Dendritic cell treated with granulocyte-macrophage colony-stimulating factor and Interleukin-4, amounts not matched to agents 40 ng/mL and 50 ng/mL, for 4 days (primary cell): ENCODE measurements at regions not wholly inside any gene's neighbourhood (a gene's known extent, or its start where the extent isn't known, plus 50 kb on each side); places are given as distances from the start of the nearest gene placed in this dataset.

Experiments
- H3K27ac Mint-ChIP-seq: one replicate; pipeline ENCODE4 v1.8.0; 2022; ENCODE audit warnings: mild to moderate bottlenecking, mixed read lengths
- H3K27me3 Mint-ChIP-seq: one replicate; pipeline ENCODE4 v1.8.0; 2022; ENCODE audit warnings: mild to moderate bottlenecking, mixed read lengths
- H3K36me3 Mint-ChIP-seq: one replicate; pipeline ENCODE4 v1.8.0; 2022; ENCODE audit warnings: low read depth, mixed read lengths
- H3K4me1 Mint-ChIP-seq: one replicate; pipeline ENCODE4 v1.8.0; 2022; ENCODE audit warnings: low read depth, mixed read lengths
- H3K4me3 Mint-ChIP-seq: one replicate; pipeline ENCODE4 v1.8.0; 2022; ENCODE audit warnings: mild to moderate bottlenecking, moderate library complexity, mixed read lengths
- H3K9me3 Mint-ChIP-seq: one replicate; pipeline ENCODE4 v1.8.0; 2022; ENCODE audit warnings: mixed read lengths
- intact Hi-C: fragments of 100-400 bp; cut with micrococcal nuclease; formaldehyde crosslinking; loops from one replicate; pipeline ENCODE4 v1.15.0; 2022

DNA sequence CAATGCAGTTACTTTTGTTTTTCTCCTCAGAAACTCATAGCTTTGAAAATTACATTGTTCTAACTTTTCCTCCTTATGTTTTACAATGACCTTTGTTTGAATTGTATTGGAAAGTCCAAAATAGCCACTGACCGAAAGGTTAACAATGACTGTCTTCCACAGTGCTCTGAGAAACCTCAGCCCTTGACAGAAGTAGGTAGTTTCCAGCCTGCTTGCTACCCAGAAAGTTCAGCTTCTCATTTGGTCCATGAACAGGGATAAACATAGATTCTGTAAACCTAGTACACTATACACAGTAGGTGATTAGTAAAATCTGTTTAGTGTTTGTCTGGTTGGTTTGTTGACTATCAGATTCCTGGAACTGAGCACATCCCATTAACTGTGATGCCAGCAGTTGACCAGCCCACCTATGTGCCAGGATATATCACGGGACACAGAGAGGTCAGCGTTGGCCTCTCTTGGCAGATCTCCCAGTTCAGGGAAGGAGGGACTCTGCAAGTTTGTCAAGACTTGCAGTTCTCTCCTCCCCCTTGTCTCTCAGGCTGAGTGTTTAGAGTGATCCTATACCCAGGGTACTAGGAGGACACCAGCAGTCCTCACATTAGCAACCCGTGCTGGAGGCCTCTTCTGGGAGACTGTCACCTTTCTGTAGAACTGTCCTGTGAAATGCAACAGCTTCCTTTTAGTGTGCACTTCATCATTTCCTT, 297.6 kb downstream of the ARHGAP12 start:
- Mint-ChIP-seq H3K4me3 (no peak overlapping the region), H3K9me3 (peaks cover 31% of the 10 kb centered on the region), H3K4me1 (peaks cover 46% of the 10 kb centered on the region), H3K27ac (no peak overlapping the region), H3K36me3 (peaks cover 7% of the 10 kb centered on the region), H3K27me3 (no peaks in the 10 kb centered on the region)
- intact Hi-C loops: no loop called here

DNA sequence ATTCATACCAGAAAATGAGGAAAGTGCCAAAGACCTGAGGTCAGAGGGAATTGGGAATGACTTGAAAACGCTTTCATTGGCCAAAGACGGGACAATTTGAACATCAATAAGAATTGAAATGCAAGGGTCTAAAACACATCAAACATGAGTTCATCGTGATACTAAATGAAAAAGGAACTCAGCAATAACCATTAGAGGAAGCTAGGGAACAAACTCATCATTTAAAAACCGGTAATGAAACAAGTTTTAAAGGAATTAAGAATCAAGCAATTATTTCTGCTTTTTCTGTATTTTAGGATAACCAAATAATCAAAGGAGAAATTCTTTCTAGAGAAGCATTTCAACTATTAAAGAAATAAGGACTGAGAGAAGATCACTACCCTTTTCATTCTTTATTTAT, 303.1 kb downstream of the ARHGAP12 start:
- intact Hi-C loops: loop anchor here (10.0 kb wide), 1 partner anchor 139 kb away; no protein-coding TSS in a partner anchor
- H3K36me3 Mint-ChIP-seq: peaks cover 7% of the 10 kb centered on the region
- H3K4me3 Mint-ChIP-seq: no peak overlapping the region
- peaks cover 67% of the 10 kb centered on the region for H3K4me1 Mint-ChIP-seq
- peaks cover 17% of the 10 kb centered on the region for H3K9me3 Mint-ChIP-seq
- H3K27me3 Mint-ChIP-seq: no peaks in the 10 kb centered on the region
- H3K27ac Mint-ChIP-seq: peak overlapping the region; percentile 87

DNA sequence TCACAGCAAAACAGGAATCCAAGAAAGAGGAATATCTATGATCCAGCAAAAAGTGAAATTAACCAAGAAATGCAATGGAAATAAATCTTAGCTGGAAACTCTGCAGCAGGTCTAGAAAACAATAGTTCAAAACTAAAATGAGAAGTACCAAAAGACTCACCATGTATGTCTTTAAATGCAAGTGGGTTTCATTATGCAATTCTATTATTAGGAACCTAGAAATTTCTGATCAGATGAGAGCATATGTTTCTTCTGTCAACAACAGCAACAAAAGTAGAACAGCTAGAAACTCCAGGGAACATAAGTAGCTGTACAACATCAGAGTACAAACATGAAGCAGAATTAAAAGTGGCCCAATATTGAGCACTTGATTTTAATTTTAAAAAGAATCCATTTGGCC, 304.0 kb downstream of the ARHGAP12 start:
- intact Hi-C loops: loop anchor here (10.0 kb wide), 1 partner anchor 140 kb away; no protein-coding TSS in a partner anchor
- Mint-ChIP-seq H3K27ac (peak overlapping the region; percentile 87), H3K27me3 (no peaks in the 10 kb centered on the region), H3K36me3 (peaks cover 7% of the 10 kb centered on the region), H3K4me1 (peaks cover 74% of the 10 kb centered on the region), H3K4me3 (no peak overlapping the region), H3K9me3 (peaks cover 17% of the 10 kb centered on the region)

DNA sequence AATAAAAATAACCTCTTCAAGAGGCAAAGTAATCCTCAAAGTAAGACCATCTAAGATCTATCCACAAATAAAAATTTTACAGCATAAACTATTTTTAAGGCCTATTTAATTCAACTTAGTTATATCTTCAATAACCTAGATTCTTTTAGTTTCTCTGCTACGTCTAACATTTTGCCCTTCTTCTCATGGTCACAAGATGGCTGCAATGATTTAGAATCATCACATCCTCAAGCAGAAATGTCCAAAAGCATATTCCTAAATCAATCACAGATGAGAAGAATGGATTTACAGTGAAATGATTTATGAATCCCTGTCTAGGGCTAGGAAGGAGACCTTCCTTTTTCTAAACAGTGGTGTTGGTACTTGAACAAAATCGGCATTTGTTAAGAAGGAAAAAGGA, 304.7 kb downstream of the ARHGAP12 start:
- intact Hi-C loops: loop anchor here (10.0 kb wide), 1 partner anchor 141 kb away; no protein-coding TSS in a partner anchor
- Mint-ChIP-seq H3K27me3 (no peaks in the 10 kb centered on the region), H3K36me3 (peaks cover 7% of the 10 kb centered on the region), H3K4me3 (no peak overlapping the region), H3K9me3 (peaks cover 17% of the 10 kb centered on the region), H3K27ac (peak overlapping the region; percentile 87), H3K4me1 (peaks cover 74% of the 10 kb centered on the region)

DNA sequence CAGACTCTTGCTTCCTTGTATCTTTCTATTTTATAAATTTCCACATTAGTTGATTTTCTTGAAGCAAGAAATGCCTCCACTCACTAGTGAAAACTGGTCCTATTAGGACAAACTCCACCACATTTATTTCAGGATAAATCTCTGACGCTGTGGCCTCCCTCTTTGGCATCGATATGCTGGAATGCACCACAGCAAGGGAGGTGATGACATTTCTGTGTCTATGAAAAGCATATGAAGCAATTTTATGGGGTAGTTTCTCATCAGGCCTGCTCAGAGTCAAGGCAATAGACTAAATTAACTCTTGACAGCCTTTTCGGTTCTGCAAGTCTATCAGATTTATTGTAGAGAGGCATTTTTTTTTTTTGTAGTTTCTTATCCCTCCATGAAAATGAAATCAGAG, 304.4 kb downstream of the ZEB1 start:
- peaks cover 17% of the 10 kb centered on the region for H3K9me3 Mint-ChIP-seq
- no peaks in the 10 kb centered on the region for H3K27me3 Mint-ChIP-seq
- peak overlapping the region; percentile 87 for H3K27ac Mint-ChIP-seq
- no peak overlapping the region for H3K4me3 Mint-ChIP-seq
- H3K4me1 Mint-ChIP-seq: peaks cover 74% of the 10 kb centered on the region
- peaks cover 7% of the 10 kb centered on the region for H3K36me3 Mint-ChIP-seq
- intact Hi-C loops: loop anchor here (10.0 kb wide), 1 partner anchor 141 kb away; no protein-coding TSS in a partner anchor

DNA sequence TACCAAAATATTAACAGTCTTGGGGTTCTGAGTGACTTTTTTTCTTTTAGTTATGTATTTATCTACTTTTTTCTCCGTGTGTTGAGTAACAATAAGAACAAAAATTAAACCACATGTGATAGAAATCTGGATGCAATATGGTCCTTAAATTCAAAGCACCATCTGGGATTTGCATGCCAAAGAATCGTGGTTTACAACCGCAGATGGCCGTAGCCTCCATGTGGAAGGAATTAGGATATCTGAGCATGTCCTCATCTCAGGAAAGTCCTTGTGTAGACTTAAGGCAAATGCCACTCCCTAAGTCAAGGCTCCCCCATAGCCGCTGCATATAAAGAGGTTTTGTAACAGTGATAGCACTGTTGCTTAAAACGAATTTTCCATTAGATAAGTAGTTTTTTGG, 304.0 kb downstream of the ZEB1 start:
- no peak overlapping the region for H3K27ac Mint-ChIP-seq
- peaks cover 7% of the 10 kb centered on the region for H3K36me3 Mint-ChIP-seq
- H3K9me3 Mint-ChIP-seq: peaks cover 17% of the 10 kb centered on the region
- no peak overlapping the region for H3K4me3 Mint-ChIP-seq
- intact Hi-C loops: loop anchor here (10.0 kb wide), 1 partner anchor 142 kb away; no protein-coding TSS in a partner anchor
- H3K27me3 Mint-ChIP-seq: no peaks in the 10 kb centered on the region
- H3K4me1 Mint-ChIP-seq: peaks cover 76% of the 10 kb centered on the region

DNA sequence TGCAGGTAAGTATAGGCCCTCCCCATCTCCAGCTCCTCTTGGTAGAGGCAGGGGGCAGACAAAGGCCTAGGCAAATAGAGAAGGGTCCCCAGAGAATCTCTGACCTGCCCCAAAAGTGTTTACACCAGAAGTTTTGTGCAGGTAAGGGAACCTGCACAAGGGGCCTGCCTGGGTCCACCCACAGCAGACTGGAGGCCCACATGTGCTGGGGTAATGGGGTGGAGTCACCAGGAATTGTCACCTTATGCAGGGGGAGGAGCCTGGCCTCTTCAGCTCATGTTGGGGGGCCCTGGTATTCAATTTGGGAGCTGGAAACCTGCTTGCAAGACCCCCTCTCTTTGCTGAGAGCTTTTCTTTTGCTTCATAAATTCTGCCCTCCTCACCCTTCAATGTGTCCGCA, 302.7 kb downstream of the ZEB1 start:
- H3K27me3 Mint-ChIP-seq: no peaks in the 10 kb centered on the region
- H3K36me3 Mint-ChIP-seq: peaks cover 5% of the 10 kb centered on the region
- H3K27ac Mint-ChIP-seq: peak overlapping the region; percentile 81
- no peak overlapping the region for H3K4me3 Mint-ChIP-seq
- intact Hi-C loops: loop anchor here (10.0 kb wide), 1 partner anchor 143 kb away; no protein-coding TSS in a partner anchor
- peaks cover 15% of the 10 kb centered on the region for H3K9me3 Mint-ChIP-seq
- H3K4me1 Mint-ChIP-seq: peaks cover 88% of the 10 kb centered on the region

DNA sequence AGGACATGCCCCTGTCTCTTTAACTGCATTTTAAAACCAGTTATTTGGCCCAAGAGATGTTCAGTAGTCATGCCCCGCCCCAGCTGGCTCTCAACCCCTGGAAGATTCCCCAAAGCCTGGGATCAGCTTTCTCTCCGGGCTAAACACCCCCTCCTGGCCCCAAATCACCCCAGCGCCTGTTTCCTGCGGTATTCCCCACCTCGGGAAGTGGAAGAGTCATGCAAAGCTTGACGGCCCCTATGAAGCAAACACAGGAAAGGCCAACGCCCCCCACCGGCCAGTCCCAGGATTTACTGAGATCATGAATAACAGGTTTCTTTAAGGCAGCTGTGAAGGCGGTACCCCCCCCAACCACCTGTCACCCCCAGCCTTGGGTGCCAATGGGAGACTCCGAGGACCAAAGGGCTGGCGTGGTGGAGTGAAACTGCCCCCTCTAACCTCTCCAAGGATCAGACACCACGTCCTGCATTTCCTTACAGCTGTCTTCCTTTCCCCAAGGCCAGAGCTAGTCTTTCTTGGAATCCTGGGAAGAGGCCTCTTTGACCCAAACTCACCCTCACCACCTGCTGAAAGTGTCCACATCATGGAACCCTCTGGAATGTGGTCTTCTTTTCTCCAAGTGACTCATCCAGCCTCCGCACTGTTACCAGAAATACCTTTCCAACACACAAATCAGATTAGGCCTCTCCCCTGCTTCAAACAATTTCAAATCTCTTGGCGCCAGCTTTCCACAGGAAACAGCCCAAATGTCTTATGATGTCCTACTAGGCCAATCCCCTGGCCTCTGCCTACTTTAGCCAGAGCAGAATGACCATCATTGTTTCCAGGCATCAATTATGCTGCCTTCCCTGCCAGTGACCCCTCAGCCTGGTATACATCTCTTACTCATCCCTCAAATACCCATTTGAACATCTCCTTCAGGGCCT, 301.5 kb downstream of the ZEB1 start:
- intact Hi-C loops: loop anchor here (10.0 kb wide), 1 partner anchor 144 kb away; no protein-coding TSS in a partner anchor
- Mint-ChIP-seq H3K9me3 (peaks cover 7% of the 10 kb centered on the region), H3K27me3 (no peaks in the 10 kb centered on the region), H3K4me3 (no peak overlapping the region), H3K36me3 (no peaks in the 10 kb centered on the region), H3K27ac (peak overlapping the region; percentile 81), H3K4me1 (peaks cover 88% of the 10 kb centered on the region)

DNA sequence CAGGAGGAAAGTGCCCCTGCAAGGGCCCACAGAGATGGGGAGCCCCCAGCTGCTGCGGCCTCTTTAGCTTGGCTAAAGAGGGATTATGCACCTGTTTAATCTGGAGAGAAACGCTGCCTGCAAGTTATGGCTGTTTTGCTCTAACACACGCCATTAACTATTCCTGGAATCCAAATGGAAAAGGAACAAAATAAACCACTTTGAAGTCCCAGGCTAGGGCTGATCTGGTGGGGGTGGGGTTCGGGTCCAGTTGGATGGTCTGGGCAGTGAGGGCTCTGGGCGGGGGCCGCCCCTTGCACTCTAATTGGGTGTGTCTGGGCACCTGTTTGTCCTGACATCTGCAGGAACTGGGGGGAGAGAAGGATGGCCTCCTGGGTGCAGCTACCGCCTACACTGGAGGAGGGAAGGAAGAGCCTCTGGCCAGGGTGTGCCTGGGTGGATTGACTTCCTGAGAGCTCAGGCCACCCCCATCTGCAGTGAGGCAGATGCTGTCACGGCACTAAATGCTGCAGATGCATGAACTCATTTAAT, 300.6 kb downstream of the ZEB1 start:
- Mint-ChIP-seq H3K4me3 (peak overlapping the region; percentile 37), H3K27ac (peak overlapping the region; percentile 81), H3K27me3 (no peaks in the 10 kb centered on the region), H3K9me3 (peaks cover 7% of the 10 kb centered on the region), H3K4me1 (peaks cover 88% of the 10 kb centered on the region), H3K36me3 (no peaks in the 10 kb centered on the region)
- intact Hi-C loops: loop anchor here (10.0 kb wide), 1 partner anchor 145 kb away; no protein-coding TSS in a partner anchor

DNA sequence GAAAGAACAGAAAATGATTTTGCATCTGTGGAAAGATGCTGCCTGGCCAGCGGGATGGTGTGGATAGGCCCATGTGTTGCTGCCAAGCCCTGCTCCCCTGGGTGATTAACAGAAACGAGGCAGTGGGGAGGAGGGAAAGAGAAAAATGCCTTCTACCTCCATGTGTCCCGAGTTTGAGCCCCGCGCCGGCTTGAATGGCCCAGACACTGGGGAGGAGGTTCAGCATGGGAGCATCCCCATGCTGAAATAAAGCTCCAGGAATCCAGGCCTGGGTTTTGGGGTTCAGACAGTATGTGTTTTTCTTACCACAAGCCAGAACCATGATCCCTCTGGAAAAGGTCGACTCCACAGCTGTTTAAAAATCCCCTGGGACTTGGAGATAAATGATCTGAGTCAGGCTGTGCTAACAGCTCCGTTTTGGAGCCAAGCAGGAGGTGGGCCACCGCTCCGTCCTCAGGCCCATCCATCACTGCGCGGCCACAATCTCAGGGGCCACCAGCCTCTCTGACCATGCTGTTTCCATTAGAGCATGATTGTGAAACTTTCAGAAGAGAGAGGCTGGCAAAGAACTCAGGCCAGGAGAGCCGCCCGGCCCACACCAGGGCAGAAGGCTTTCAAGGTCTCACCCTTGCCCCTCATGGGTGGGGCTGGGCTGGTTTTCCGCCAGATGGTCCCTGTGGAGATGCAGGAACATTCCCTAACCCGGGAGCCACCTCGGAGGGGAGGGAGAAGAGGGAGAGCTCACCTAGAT, 299.7 kb downstream of the ZEB1 start:
- intact Hi-C loops: no loop called here
- H3K27me3 Mint-ChIP-seq: no peaks in the 10 kb centered on the region
- H3K4me1 Mint-ChIP-seq: peaks cover 85% of the 10 kb centered on the region
- no peaks in the 10 kb centered on the region for H3K36me3 Mint-ChIP-seq
- no peaks in the 10 kb centered on the region for H3K9me3 Mint-ChIP-seq
- peak overlapping the region; percentile 81 for H3K27ac Mint-ChIP-seq
- peak overlapping the region; percentile 39 for H3K4me3 Mint-ChIP-seq

DNA sequence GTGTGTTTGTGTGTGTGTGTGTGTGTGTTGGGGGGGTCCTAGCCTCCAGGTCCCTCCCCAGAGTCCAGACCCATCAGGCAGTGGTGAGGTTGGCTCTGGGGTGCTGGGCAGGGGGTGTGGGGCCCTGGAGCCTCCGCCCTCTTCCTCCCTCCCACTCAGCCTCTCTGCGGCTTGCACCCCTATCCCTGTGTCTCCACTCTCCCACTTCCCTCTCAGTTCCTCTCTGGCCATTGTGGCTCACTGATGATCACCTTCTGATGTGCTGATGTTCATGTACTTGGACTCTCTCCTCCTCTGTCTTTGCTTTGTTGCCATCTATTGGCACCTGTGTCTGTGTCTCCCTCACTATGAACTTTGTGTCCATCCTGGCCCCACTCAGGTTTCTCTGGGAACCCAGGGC, 298.7 kb downstream of the ZEB1 start:
- Mint-ChIP-seq H3K27ac (peak overlapping the region; percentile 81), H3K4me3 (no peak overlapping the region), H3K4me1 (peaks cover 91% of the 10 kb centered on the region), H3K36me3 (no peaks in the 10 kb centered on the region), H3K27me3 (no peaks in the 10 kb centered on the region), H3K9me3 (no peaks in the 10 kb centered on the region)
- intact Hi-C loops: no loop called here

DNA sequence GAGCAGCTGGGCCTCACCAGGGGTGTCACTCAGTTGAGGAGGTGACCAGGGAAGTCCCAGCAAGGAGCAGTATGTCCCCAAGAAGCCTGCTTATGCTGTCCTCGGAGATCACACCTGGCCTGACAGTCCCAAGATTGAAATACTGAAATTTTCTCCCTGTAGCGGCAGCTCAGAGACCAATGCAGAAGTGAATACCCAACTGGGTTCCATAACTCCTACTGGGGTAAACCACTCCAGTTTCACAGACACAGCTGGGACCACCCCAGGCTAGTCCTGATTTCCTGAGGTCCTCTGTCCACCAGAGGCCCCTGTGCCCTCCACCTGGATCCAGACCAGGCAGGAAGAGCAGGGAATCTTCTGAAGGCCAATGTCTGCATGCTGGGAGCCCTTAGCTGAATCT, 298.1 kb downstream of the ZEB1 start:
- peak overlapping the region; percentile 81 for H3K27ac Mint-ChIP-seq
- peaks cover 91% of the 10 kb centered on the region for H3K4me1 Mint-ChIP-seq
- no peaks in the 10 kb centered on the region for H3K9me3 Mint-ChIP-seq
- intact Hi-C loops: no loop called here
- H3K36me3 Mint-ChIP-seq: no peaks in the 10 kb centered on the region
- H3K4me3 Mint-ChIP-seq: no peak overlapping the region
- no peaks in the 10 kb centered on the region for H3K27me3 Mint-ChIP-seq

DNA sequence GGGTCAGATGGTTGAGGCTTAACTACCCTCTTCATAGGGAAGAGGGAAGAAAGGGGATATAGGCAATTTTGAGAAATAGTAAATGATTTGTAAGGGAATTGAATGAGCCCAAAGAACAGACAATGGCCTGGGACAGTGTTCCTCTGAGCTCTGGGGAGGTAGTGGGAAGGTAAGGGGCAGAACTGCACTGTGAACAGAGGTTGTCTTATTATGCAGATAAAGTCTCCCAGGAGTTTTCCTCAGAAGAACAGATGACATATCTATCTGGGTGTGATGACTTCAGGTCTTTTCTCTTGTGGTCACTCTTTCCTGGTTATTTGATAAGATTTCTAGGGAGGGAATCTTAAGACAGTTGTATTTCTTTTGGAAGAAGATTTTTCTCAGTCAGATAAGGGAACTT, 296.1 kb downstream of the ZEB1 start:
- Mint-ChIP-seq H3K27ac (peak overlapping the region; percentile 18), H3K4me1 (peaks cover 82% of the 10 kb centered on the region), H3K9me3 (no peaks in the 10 kb centered on the region), H3K4me3 (no peak overlapping the region), H3K36me3 (no peaks in the 10 kb centered on the region), H3K27me3 (no peaks in the 10 kb centered on the region)
- intact Hi-C loops: no loop called here
